Liver (tissue), 8 donors: ENCODE measurements at regions not wholly inside any gene's neighbourhood (a gene's known extent, or its start where the extent isn't known, plus 50 kb on each side); places are given as distances from the start of the nearest gene placed in this dataset.

Experiments
- DNase-seq: peaks from one replicate; pipeline ENCODE4 v3.0.0-alpha.2; 2017; ENCODE audit warnings: low spot score
- H3K27ac ChIP-seq, 2 donors: one replicate each; pipeline ENCODE4 v1.7.0; 2013; ENCODE audit warnings: inconsistent platforms in 2 of 2, low read length in 2 of 2, control low read depth in 1 of 2, low read depth in 1 of 2, mild to moderate bottlenecking in 1 of 2
- H3K27me3 ChIP-seq, 4 donors: one replicate each; pipeline versions ENCODE4 v1.6.1 to v1.7.0; 2013; ENCODE audit warnings: low read length in 3 of 4, inconsistent platforms in 1 of 4, mild to moderate bottlenecking in 1 of 4, moderate library complexity in 1 of 4; ENCODE audit not compliant: control insufficient read depth in 4 of 4, insufficient read depth in 4 of 4
- H3K36me3 ChIP-seq, 4 donors: one replicate each; pipeline versions ENCODE4 v1.6.1 to v1.7.0; 2013; ENCODE audit warnings: low read length in 3 of 4, mild to moderate bottlenecking in 3 of 4, low read depth in 1 of 4, moderate library complexity in 1 of 4; ENCODE audit not compliant: control insufficient read depth in 4 of 4, insufficient read depth in 3 of 4
- H3K4me1 ChIP-seq, 4 donors: one replicate each; pipeline versions ENCODE4 v1.6.1 to v1.7.0; 2013; ENCODE audit warnings: low read length in 3 of 4, mild to moderate bottlenecking in 3 of 4, moderate library complexity in 1 of 4; ENCODE audit not compliant: control insufficient read depth in 4 of 4, insufficient read depth in 4 of 4
- H3K4me3 ChIP-seq, 3 donors: one replicate each; pipeline versions ENCODE4 v1.6.1 to v1.7.0; 2013; ENCODE audit warnings: low read length in 3 of 3, control low read depth in 1 of 3, low read depth in 1 of 3, mild to moderate bottlenecking in 1 of 3
- H3K9ac ChIP-seq, 2 donors: one replicate each; pipeline ENCODE4 v1.7.0; 2013; ENCODE audit warnings: low read length in 2 of 2, mild to moderate bottlenecking in 2 of 2, moderate library complexity in 2 of 2, control low read depth in 1 of 2, low read depth in 1 of 2
- H3K9me3 ChIP-seq, 4 donors: one replicate each; pipeline versions ENCODE4 v1.6.1 to v1.7.0; 2013; ENCODE audit warnings: low read length in 3 of 4; ENCODE audit not compliant: control insufficient read depth in 4 of 4
- ATF3 ChIP-seq: IDR thresholded peaks from 2 replicates; pipeline ENCODE4 v1.6.1; 2016; ENCODE audit warnings: antibody characterized with exemption
- CTCF ChIP-seq: fragments of 150-350 bp; IDR thresholded peaks from 2 replicates; pipeline ENCODE4 v1.5.1; 2017; ENCODE audit warnings: improper control_type of control experiment, low read depth, low read length; ENCODE audit not compliant: missing input control
- EGR1 ChIP-seq, 2 donors: IDR thresholded peaks; 2 replicates each; pipeline ENCODE4 v1.6.1; 2016 to 2018; ENCODE audit warnings: antibody characterized with exemption in 2 of 2, low read depth in 2 of 2
- FOXA1 ChIP-seq: IDR thresholded peaks from 2 replicates; pipeline ENCODE4 v1.6.1; 2016; ENCODE audit warnings: antibody characterized with exemption
- FOXA2 ChIP-seq: IDR thresholded peaks from 2 replicates; pipeline ENCODE4 v1.6.1; 2016; ENCODE audit warnings: antibody characterized with exemption
- GABPA ChIP-seq, 2 donors: IDR thresholded peaks in 1 of 2; conservative IDR thresholded peaks in 1 of 2; 2 replicates each; pipeline ENCODE4 v1.6.1; 2016; ENCODE audit warnings: antibody characterized with exemption in 2 of 2, mild to moderate bottlenecking in 1 of 2, moderate library complexity in 1 of 2
- HNF4A ChIP-seq, 2 donors: conservative IDR thresholded peaks; 2 replicates each; pipeline ENCODE4 v1.6.1; 2016; ENCODE audit warnings: antibody characterized with exemption in 2 of 2, mild to moderate bottlenecking in 2 of 2
- HNF4G ChIP-seq: IDR thresholded peaks from 2 replicates; pipeline ENCODE4 v1.6.1; 2016; ENCODE audit warnings: antibody characterized with exemption
- JUND ChIP-seq, 2 donors: IDR thresholded peaks; 2 replicates each; pipeline ENCODE4 v1.6.1; 2016; ENCODE audit warnings: antibody characterized with exemption in 2 of 2
- MAX ChIP-seq: IDR thresholded peaks from 2 replicates; pipeline ENCODE4 v1.6.1; 2016; ENCODE audit warnings: antibody characterized with exemption
- NR2F2 ChIP-seq: IDR thresholded peaks from 2 replicates; pipeline ENCODE4 v1.6.1; 2016; ENCODE audit warnings: antibody characterized with exemption
- RAD21 ChIP-seq, 2 donors: IDR thresholded peaks; 2 replicates each; pipeline ENCODE4 v1.6.1; 2016; ENCODE audit warnings: antibody characterized with exemption in 2 of 2, mild to moderate bottlenecking in 2 of 2
- REST ChIP-seq: IDR thresholded peaks from 2 replicates; pipeline ENCODE4 v1.6.1; 2016; ENCODE audit warnings: antibody characterized with exemption, mild to moderate bottlenecking
- RXRA ChIP-seq, 2 donors: IDR thresholded peaks; 2 replicates each; pipeline ENCODE4 v1.6.1; 2017 to 2018; ENCODE audit warnings: antibody characterized with exemption in 2 of 2, mild to moderate bottlenecking in 1 of 2
- SP1 ChIP-seq: IDR thresholded peaks from 2 replicates; pipeline ENCODE4 v1.6.1; 2018; ENCODE audit warnings: antibody characterized with exemption, mild to moderate bottlenecking
- TAF1 ChIP-seq: conservative IDR thresholded peaks from 2 replicates; pipeline ENCODE4 v1.6.1; 2016; ENCODE audit warnings: antibody characterized with exemption, mild to moderate bottlenecking
- YY1 ChIP-seq: IDR thresholded peaks from 2 replicates; pipeline ENCODE4 v1.6.1; 2016; ENCODE audit warnings: antibody characterized with exemption, mild to moderate bottlenecking
- WGBS: extraction: QIAGEN DNeasy Blood & Tissue Kit; methylation state at CpG from one replicate; pipeline ENCODE4 v1.1.7; 2013; 5-methylcytosine and 5-hydroxymethylcytosine counted together
- donor health status: healthy.
- donor health status: healthy.
- donor health status: healthy.
- donor health status: healthy.
- donor health status: healthy.

GRCh38 chr1:218967836-218968235 is 205.8 kb upstream of the LYPLAL1 start:
- Histone ChIP-seq H3K27me3 (peaks cover 0 to 3% (median 0%) of the 10 kb centered on the region in 4 donors), H3K4me3 (no peak overlapping the region), H3K27ac (no peak overlapping the region), H3K9me3 (no peaks in the 10 kb centered on the region), H3K9ac (no peak overlapping the region), H3K4me1 (no peaks in the 10 kb centered on the region), H3K36me3 (no peaks in the 10 kb centered on the region)
- 79% methylated on average over 2 of the region's 2 CpGs for WGBS
- DNase-seq, result no peak
- TF ChIP-seq HNF4G, result no peak
- no peak for TF ChIP-seq YY1
- TF ChIP-seq RXRA (IDR thresholded peaks at IDR 0.05), result no peak
- no peak for TF ChIP-seq REST
- no peak for TF ChIP-seq EGR1 (IDR thresholded peaks at IDR 0.05; ENCODE audit: low read depth in 2 of 2)
- no peak for TF ChIP-seq FOXA1
- no peak for TF ChIP-seq ATF3
- TF ChIP-seq SP1, result no peak
- no peak for TF ChIP-seq HNF4A (conservative IDR thresholded peaks at IDR 0.05)
- no peak for TF ChIP-seq MAX
- TF ChIP-seq NR2F2, result no peak
- TF ChIP-seq CTCF, result no peak
- TF ChIP-seq TAF1, result no peak

GRCh38 chr1:218969006-218969405 is 204.7 kb upstream of the LYPLAL1 start:
- 93% methylated on average over 1 of the region's 1 CpG for WGBS
- Histone ChIP-seq H3K36me3 (no peaks in the 10 kb centered on the region), H3K4me1 (no peaks in the 10 kb centered on the region), H3K9ac (no peak overlapping the region), H3K27me3 (peaks cover 0 to 3% (median 0%) of the 10 kb centered on the region in 4 donors), H3K9me3 (no peaks in the 10 kb centered on the region), H3K27ac (no peak overlapping the region), H3K4me3 (no peak overlapping the region)
- no peak for DNase-seq
- no peak for TF ChIP-seq RXRA (IDR thresholded peaks at IDR 0.05)
- no peak for TF ChIP-seq RAD21 (IDR thresholded peaks at IDR 0.05)
- no peak for TF ChIP-seq EGR1 (IDR thresholded peaks at IDR 0.05; ENCODE audit: low read depth in 2 of 2)
- TF ChIP-seq FOXA1, result no peak
- TF ChIP-seq ATF3, result no peak
- no peak for TF ChIP-seq REST
- TF ChIP-seq HNF4A (conservative IDR thresholded peaks at IDR 0.05), result no peak
- TF ChIP-seq JUND (IDR thresholded peaks at IDR 0.05), result no peak
- TF ChIP-seq GABPA (IDR thresholded peaks at IDR 0.05 in 1 of 2, conservative IDR thresholded peaks at IDR 0.05 in 1 of 2), result no peak
- TF ChIP-seq HNF4G, result no peak
- no peak for TF ChIP-seq YY1
- TF ChIP-seq FOXA2, result no peak
- no peak for TF ChIP-seq TAF1
- no peak for TF ChIP-seq MAX
- TF ChIP-seq NR2F2, result no peak
- TF ChIP-seq SP1, result no peak
- TF ChIP-seq CTCF, result no peak
